Parathyroid adenoma (tissue), 2 donors: ENCODE measurements at regions not wholly inside any gene's neighbourhood (a gene's known extent, or its start where the extent isn't known, plus 50 kb on each side); places are given as distances from the start of the nearest gene placed in this dataset.

Experiments
- H2AFZ ChIP-seq: fragments of 300-600 bp; sonication (generic); one replicate; pipeline ENCODE4 v1.7.0; 2017; ENCODE audit warnings: antibody characterized with exemption, mild to moderate bottlenecking
- H3K27ac ChIP-seq: fragments of 300-600 bp; sonication (generic); one replicate; pipeline ENCODE4 v1.7.0; 2017
- H3K27me3 ChIP-seq: fragments of 300-600 bp; sonication (generic); one replicate; pipeline ENCODE4 v1.7.0; 2017; ENCODE audit warnings: low read length; ENCODE audit not compliant: control insufficient read depth, insufficient read depth
- H3K36me3 ChIP-seq: fragments of 300-600 bp; sonication (generic); one replicate; pipeline ENCODE4 v1.7.0; 2017; ENCODE audit warnings: low read length; ENCODE audit not compliant: control insufficient read depth, insufficient read depth
- H3K4me1 ChIP-seq: fragments of 300-600 bp; sonication (generic); one replicate; pipeline ENCODE4 v1.7.0; 2017; ENCODE audit warnings: control low read depth
- H3K4me2 ChIP-seq: fragments of 300-600 bp; sonication (generic); one replicate; pipeline ENCODE4 v1.7.0; 2017; ENCODE audit warnings: low read length
- H3K4me3 ChIP-seq: fragments of 300-600 bp; sonication (generic); one replicate; pipeline ENCODE4 v1.7.0; 2017; ENCODE audit warnings: low read depth, low read length
- H3K79me2 ChIP-seq: fragments of 300-600 bp; sonication (generic); one replicate; pipeline ENCODE4 v1.7.0; 2017; ENCODE audit warnings: control low read depth
- H3K9ac ChIP-seq: fragments of 300-600 bp; sonication (generic); one replicate; pipeline ENCODE4 v1.7.0; 2017; ENCODE audit warnings: mild to moderate bottlenecking
- H3K9me3 ChIP-seq: fragments of 300-600 bp; sonication (generic); one replicate; pipeline ENCODE4 v1.7.0; 2017; ENCODE audit warnings: low read length; ENCODE audit not compliant: control insufficient read depth
- CTCF ChIP-seq: fragments of 300-600 bp; sonication (generic); IDR thresholded peaks from one replicate; pipeline ENCODE4 v1.7.0; 2017; ENCODE audit warnings: antibody characterized with exemption, mild to moderate bottlenecking
- donor health status: primary hyperparathyroidism.

GRCh38 chr19:30864391-30865215, 484.6 kb downstream of the TSHZ3 start:
- Histone ChIP-seq H3K27me3 (no peaks in the 10 kb centered on the region), H3K4me3 (no peak overlapping the region), H3K9ac (no peak overlapping the region), H3K36me3 (no peaks in the 10 kb centered on the region), H3K79me2 (no peaks in the 10 kb centered on the region), H3K4me1 (no peaks in the 10 kb centered on the region), H3K27ac (no peak overlapping the region), H2AFZ (no peak overlapping the region), H3K4me2 (no peak overlapping the region), H3K9me3 (no peaks in the 10 kb centered on the region)
- TF ChIP-seq CTCF: no peak

- H3K79me2 ChIP-seq: no peaks in the 10 kb centered on the region
- H3K9me3 ChIP-seq: no peaks in the 10 kb centered on the region
- no peak overlapping the region for H3K9ac ChIP-seq
- no peak overlapping the region for H3K4me3 ChIP-seq
- no peaks in the 10 kb centered on the region for H3K4me1 ChIP-seq
- H3K27ac ChIP-seq: no peak overlapping the region
- H3K27me3 ChIP-seq: no peaks in the 10 kb centered on the region
- H3K36me3 ChIP-seq: no peaks in the 10 kb centered on the region
- no peak overlapping the region for H3K4me2 ChIP-seq
- H2AFZ ChIP-seq: no peak overlapping the region
- no peak for TF ChIP-seq CTCF
Observed at GRCh38 chr19:30862876-30863275, 486.4 kb downstream of the TSHZ3 start.

- no peaks in the 10 kb centered on the region for H3K9me3 ChIP-seq
- no peak overlapping the region for H3K9ac ChIP-seq
- no peak overlapping the region for H2AFZ ChIP-seq
- no peak overlapping the region for H3K27ac ChIP-seq
- no peaks in the 10 kb centered on the region for H3K4me1 ChIP-seq
- no peak for TF ChIP-seq CTCF
- H3K79me2 ChIP-seq: no peaks in the 10 kb centered on the region
- H3K36me3 ChIP-seq: no peaks in the 10 kb centered on the region
- no peak overlapping the region for H3K4me2 ChIP-seq
- no peak overlapping the region for H3K4me3 ChIP-seq
- H3K27me3 ChIP-seq: no peaks in the 10 kb centered on the region
Observed at GRCh38 chr19:30861919-30862318, 487.3 kb downstream of the TSHZ3 start.

- Histone ChIP-seq H3K4me2 (no peak overlapping the region), H3K9me3 (no peaks in the 10 kb centered on the region), H3K9ac (no peak overlapping the region), H3K4me3 (no peak overlapping the region), H3K4me1 (no peaks in the 10 kb centered on the region), H3K27me3 (no peaks in the 10 kb centered on the region), H3K36me3 (no peaks in the 10 kb centered on the region), H2AFZ (no peak overlapping the region), H3K79me2 (no peaks in the 10 kb centered on the region), H3K27ac (no peak overlapping the region)
- TF ChIP-seq CTCF: no peak
Observed at GRCh38 chr19:30857966-30858490, 485.8 kb downstream of the ZNF536 start.

- Histone ChIP-seq H3K9me3 (no peaks in the 10 kb centered on the region), H3K4me3 (no peak overlapping the region), H3K27me3 (no peaks in the 10 kb centered on the region), H3K9ac (no peak overlapping the region), H3K36me3 (no peaks in the 10 kb centered on the region), H3K79me2 (no peaks in the 10 kb centered on the region), H3K27ac (no peak overlapping the region), H3K4me2 (no peak overlapping the region), H3K4me1 (no peaks in the 10 kb centered on the region), H2AFZ (no peak overlapping the region)
- TF ChIP-seq CTCF: no peak
Observed at GRCh38 chr19:30857388-30857787, 485.2 kb downstream of the ZNF536 start.
